ENCODE measurements at regions not wholly inside any gene's neighbourhood (a gene's known extent, or its start where the extent isn't known, plus 50 kb on each side); places are given as distances from the start of the nearest gene placed in this dataset.

GRCh38 chr11:128135451-128135850 lies 451.9 kb downstream of the ETS1 start:
- 76 to 85% methylated on average over 2 of the region's 2 CpGs for WGBS, 2 donors
- no peak overlapping the region for H3K4me3 ChIP-seq
- DNase-seq (no peak), ATAC-seq (ENCODE audit: insufficient read depth, low FRiP score) (no peak)
- no peaks in the 10 kb centered on the region for H3K27me3 ChIP-seq (ENCODE audit: control insufficient read depth in 3 of 3, insufficient read depth in 3 of 3, low read length in 2 of 3)
- H3K27ac ChIP-seq (ENCODE audit: low read depth in 1 of 2, low read length in 1 of 2): no peak overlapping the region
- no peak for TF ChIP-seq CTCF (IDR thresholded peaks at IDR 0.05; ENCODE audit: control extremely low read depth, extremely low read depth)
- no peak overlapping the region for H3K9ac ChIP-seq (ENCODE audit: insufficient read depth in 1 of 2, low read length in 2 of 2)
- H3K9me3 ChIP-seq (ENCODE audit: control insufficient read depth in 4 of 4, insufficient read depth in 3 of 4, low read length in 3 of 4): no peaks in the 10 kb centered on the region
- H3K4me1 ChIP-seq (ENCODE audit: control insufficient read depth in 5 of 5, insufficient read depth in 5 of 5, low read length in 5 of 5): peaks cover 0 to 11% (median 0%) of the 10 kb centered on the region in 5 donors
- H3K36me3 ChIP-seq (ENCODE audit: control insufficient read depth in 4 of 4, insufficient read depth in 4 of 4, low read length in 4 of 4): no peaks in the 10 kb centered on the region

GRCh38 chr11:128133501-128133900 lies 453.9 kb downstream of the ETS1 start:
- TF ChIP-seq CTCF (IDR thresholded peaks at IDR 0.05; ENCODE audit: control extremely low read depth, extremely low read depth): no peak

GRCh38 chr11:128130052-128130451 lies 457.3 kb downstream of the ETS1 start:
- Histone ChIP-seq H3K9ac (ENCODE audit: insufficient read depth in 1 of 2, low read length in 2 of 2) (no peak overlapping the region), H3K36me3 (ENCODE audit: control insufficient read depth in 4 of 4, insufficient read depth in 4 of 4, low read length in 4 of 4) (no peaks in the 10 kb centered on the region), H3K27me3 (ENCODE audit: control insufficient read depth in 3 of 3, insufficient read depth in 3 of 3, low read length in 2 of 3) (no peaks in the 10 kb centered on the region), H3K27ac (ENCODE audit: low read depth in 1 of 2, low read length in 1 of 2) (no peak overlapping the region), H3K4me3 (no peak overlapping the region), H3K4me1 (ENCODE audit: control insufficient read depth in 5 of 5, insufficient read depth in 5 of 5, low read length in 5 of 5) (peaks cover 0 to 11% (median 0%) of the 10 kb centered on the region in 5 donors), H3K9me3 (ENCODE audit: control insufficient read depth in 4 of 4, insufficient read depth in 3 of 4, low read length in 3 of 4) (no peaks in the 10 kb centered on the region)
- no peak for TF ChIP-seq CTCF (IDR thresholded peaks at IDR 0.05; ENCODE audit: control extremely low read depth, extremely low read depth)
- DNase-seq (no peak), ATAC-seq (ENCODE audit: insufficient read depth, low FRiP score) (no peak)

More at GRCh38 chr11:128133501-128133900, 453.9 kb downstream of the ETS1 start:
- no peak overlapping the region for H3K27ac ChIP-seq (ENCODE audit: low read depth in 1 of 2, low read length in 1 of 2)
- WGBS, 2 donors: 79 to 88% methylated on average over 3 of the region's 3 CpGs
- DNase-seq: peak; percentile 62 to 74 (median 68)
- H3K4me3 ChIP-seq: no peak overlapping the region
- H3K36me3 ChIP-seq (ENCODE audit: control insufficient read depth in 4 of 4, insufficient read depth in 4 of 4, low read length in 4 of 4): no peaks in the 10 kb centered on the region
- no peaks in the 10 kb centered on the region for H3K27me3 ChIP-seq (ENCODE audit: control insufficient read depth in 3 of 3, insufficient read depth in 3 of 3, low read length in 2 of 3)
- H3K4me1 ChIP-seq (ENCODE audit: control insufficient read depth in 5 of 5, insufficient read depth in 5 of 5, low read length in 5 of 5): peaks cover 0 to 11% (median 0%) of the 10 kb centered on the region in 5 donors
- no peak for ATAC-seq (ENCODE audit: insufficient read depth, low FRiP score)
- no peak overlapping the region for H3K9ac ChIP-seq (ENCODE audit: insufficient read depth in 1 of 2, low read length in 2 of 2)
- no peaks in the 10 kb centered on the region for H3K9me3 ChIP-seq (ENCODE audit: control insufficient read depth in 4 of 4, insufficient read depth in 3 of 4, low read length in 3 of 4)

- Histone ChIP-seq H3K27me3 (ENCODE audit: control insufficient read depth in 3 of 3, insufficient read depth in 3 of 3, low read length in 2 of 3) (no peaks in the 10 kb centered on the region), H3K9ac (ENCODE audit: insufficient read depth in 1 of 2, low read length in 2 of 2) (no peak overlapping the region), H3K4me3 (no peak overlapping the region), H3K27ac (ENCODE audit: low read depth in 1 of 2, low read length in 1 of 2) (no peak overlapping the region), H3K9me3 (ENCODE audit: control insufficient read depth in 4 of 4, insufficient read depth in 3 of 4, low read length in 3 of 4) (no peaks in the 10 kb centered on the region), H3K36me3 (ENCODE audit: control insufficient read depth in 4 of 4, insufficient read depth in 4 of 4, low read length in 4 of 4) (no peaks in the 10 kb centered on the region), H3K4me1 (ENCODE audit: control insufficient read depth in 5 of 5, insufficient read depth in 5 of 5, low read length in 5 of 5) (no peaks in the 10 kb centered on the region)
- ATAC-seq (ENCODE audit: insufficient read depth, low FRiP score) (no peak), DNase-seq (no peak)
- 96 to 98% methylated on average over 3 of the region's 3 CpGs for WGBS, 2 donors
- TF ChIP-seq CTCF (IDR thresholded peaks at IDR 0.05; ENCODE audit: control extremely low read depth, extremely low read depth): no peak
These were observed 461.6 kb downstream of the ETS1 start for GRCh38 chr11:128125723-128126122.
